Cardiac fibroblast (primary cell): ENCODE measurements at regions not wholly inside any gene's neighbourhood (a gene's known extent, or its start where the extent isn't known, plus 50 kb on each side); places are given as distances from the start of the nearest gene placed in this dataset.

Source experiments
- DNase-seq, 2 donors: peaks; one replicate each; pipeline versions ENCODE4 v3.0.0 to v3.0.0-alpha.2; 2010; ENCODE audit warnings: low read depth in 2 of 2
- H3K4me3 ChIP-seq, 2 donors: replicated peaks in 1 of 2; 1 replicate in 1 of 2; 2 replicates in 1 of 2; pipeline ENCODE4 v1.5.1; 2011; ENCODE audit warnings: low read depth in 2 of 2, low read length in 2 of 2, mild to moderate bottlenecking in 2 of 2, moderate library complexity in 1 of 2
- TF ChIP-seq, protein P1 (sequence below): IDR thresholded peaks from one replicate; pipeline ENCODE4 v1.5.1; 2011; ENCODE audit warnings: low read depth, mild to moderate bottlenecking, low read length, inconsistent platforms

DNA sequence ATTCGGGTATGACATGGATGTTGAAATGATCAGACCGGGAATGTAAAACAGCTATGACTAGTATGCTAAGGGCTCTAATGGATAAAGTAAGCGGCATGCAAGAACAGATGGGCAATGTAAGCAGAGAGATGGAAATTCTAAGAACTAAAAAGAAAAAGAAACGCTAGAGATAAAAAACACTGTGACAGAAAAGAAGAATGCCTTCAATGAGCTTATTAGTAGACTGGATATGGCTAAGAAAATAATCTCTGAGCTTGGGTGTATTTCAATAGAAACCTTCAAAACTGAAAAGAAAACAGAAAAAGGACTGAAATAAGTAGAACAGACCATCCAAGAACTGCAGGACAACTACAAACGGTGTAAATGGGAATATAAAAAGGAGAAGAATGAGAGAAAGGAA, 101.2 kb downstream of the HES1 start:
- DNase-seq = no peak
- no peak overlapping the region for H3K4me3 ChIP-seq
- TF ChIP-seq, protein P1, sequence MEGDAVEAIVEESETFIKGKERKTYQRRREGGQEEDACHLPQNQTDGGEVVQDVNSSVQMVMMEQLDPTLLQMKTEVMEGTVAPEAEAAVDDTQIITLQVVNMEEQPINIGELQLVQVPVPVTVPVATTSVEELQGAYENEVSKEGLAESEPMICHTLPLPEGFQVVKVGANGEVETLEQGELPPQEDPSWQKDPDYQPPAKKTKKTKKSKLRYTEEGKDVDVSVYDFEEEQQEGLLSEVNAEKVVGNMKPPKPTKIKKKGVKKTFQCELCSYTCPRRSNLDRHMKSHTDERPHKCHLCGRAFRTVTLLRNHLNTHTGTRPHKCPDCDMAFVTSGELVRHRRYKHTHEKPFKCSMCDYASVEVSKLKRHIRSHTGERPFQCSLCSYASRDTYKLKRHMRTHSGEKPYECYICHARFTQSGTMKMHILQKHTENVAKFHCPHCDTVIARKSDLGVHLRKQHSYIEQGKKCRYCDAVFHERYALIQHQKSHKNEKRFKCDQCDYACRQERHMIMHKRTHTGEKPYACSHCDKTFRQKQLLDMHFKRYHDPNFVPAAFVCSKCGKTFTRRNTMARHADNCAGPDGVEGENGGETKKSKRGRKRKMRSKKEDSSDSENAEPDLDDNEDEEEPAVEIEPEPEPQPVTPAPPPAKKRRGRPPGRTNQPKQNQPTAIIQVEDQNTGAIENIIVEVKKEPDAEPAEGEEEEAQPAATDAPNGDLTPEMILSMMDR = no peak

DNA sequence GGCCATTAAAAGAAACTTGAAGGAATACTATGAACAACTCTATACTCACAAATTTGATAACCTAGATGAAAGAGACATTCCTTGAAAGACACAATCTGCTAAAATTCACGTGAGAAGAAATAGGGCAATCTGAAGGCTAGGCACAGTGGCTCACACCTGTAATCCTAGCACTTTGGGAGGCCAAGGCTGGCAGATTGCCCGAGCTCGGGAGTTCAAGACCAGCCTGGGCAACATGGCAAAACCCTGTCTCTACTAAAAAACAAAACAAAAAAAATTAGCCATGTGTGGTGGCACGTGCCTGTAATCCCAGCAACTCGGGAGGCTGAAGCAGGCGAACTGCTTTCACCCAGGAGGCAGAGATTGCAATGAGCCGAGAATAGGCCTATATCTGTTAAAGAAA, 104.8 kb downstream of the HES1 start:
- TF ChIP-seq, protein P1 = no peak
- no peak overlapping the region for H3K4me3 ChIP-seq
- no peak for DNase-seq

DNA sequence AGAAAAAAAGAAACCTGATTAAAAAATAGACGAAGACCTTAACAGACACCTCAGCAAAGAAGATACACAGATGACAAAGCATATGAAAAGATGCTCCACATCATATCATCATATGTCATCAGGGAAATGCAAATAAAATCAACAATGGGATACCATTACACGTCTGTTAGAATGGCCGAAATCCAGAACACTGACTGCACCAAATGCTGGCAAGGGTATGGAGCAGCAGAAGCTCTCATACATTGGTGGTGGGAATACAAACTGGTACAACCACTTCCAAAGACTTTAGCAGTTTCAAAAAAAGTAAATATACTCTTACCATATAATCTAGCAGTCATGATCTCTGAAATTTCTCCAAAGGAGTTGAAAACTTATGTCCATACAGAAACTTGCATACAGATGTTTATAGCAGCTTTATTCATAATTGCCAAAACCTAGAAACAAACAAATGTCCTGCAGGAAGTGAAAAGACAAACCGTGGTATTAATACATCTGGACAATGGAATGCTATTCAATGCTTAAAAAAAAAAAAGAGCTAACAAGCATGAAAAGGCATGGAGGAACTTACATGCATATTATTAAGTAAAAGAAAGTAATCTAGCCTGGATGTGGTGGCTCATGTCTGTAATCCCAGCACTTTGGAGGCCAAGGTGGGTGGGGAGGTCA, 107.4 kb downstream of the HES1 start:
- H3K4me3 ChIP-seq = no peak overlapping the region
- TF ChIP-seq, protein P1 = no peak
- DNase-seq = no peak

DNA sequence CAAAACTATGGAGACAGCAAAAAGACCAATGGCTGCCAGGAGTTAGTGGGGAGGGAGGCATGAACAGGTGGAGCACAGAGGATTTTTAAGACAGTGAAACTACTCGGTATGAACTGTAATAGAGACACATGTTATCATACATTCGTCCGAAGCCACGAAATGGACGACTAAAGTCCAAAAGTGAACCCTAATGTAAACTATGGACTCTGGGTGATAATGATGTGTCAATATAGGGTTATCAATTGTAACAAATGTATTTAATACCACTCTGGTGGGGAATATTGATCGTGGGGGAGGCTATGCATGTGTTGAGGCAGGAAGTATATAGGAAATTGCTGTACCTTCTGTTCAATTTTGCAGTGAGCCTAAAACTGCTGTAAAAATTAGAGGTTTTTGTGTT, 107.0 kb downstream of the CPN2 start:
- TF ChIP-seq, protein P1 = no peak
- no peak overlapping the region for H3K4me3 ChIP-seq
- DNase-seq = no peak

DNA sequence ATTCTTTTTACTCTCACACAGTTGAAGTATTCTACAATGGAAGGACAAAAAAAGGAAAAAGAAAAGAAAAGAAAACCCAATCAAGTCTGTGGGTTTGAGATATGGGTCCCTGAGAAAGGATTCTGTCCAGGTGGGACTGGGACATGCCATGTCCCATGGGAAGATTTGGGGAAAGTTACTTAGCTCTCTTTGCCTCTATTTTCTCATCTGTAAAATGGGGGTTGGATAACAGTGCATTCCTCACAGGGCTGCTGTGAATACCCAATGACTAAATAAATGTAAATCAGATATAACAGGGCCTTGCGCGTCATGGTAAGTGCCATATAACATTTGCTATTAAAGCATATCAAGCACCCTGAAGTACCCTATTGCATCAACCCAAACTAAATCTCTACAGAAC, 105.7 kb downstream of the CPN2 start:
- no peak overlapping the region for H3K4me3 ChIP-seq
- DNase-seq = no peak
- TF ChIP-seq, protein P1 = no peak

DNA sequence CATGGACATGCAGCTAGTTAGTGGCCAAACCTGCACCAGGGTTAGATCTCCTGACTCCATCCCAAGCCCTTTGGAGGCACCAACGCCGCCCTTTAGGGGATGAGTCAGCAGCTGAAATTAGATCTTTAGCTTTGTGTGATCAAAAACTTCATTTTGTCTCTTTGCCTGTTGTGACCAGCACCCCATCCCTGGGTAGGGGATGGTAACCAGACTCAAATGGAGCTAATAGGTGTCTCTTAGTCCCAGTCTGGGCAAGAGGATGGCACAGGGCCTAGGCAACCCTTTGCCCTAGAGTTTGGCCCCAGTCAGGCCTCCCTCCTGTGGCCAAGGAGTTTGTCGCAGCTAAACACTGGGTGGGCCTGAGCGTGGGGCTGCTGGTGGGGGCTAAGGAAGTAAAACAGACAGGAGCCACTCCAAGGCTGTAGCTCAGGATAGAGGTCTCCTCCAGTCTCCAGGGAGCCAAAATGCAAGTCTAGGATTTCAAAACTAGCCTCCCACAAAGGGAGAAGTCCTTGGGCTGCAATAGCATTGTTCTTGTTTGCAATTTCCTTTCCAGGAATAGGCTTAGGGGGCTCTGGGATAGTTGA, 105.1 kb downstream of the CPN2 start:
- TF ChIP-seq, protein P1 = no peak
- H3K4me3 ChIP-seq = no peak overlapping the region
- peak; percentile 25 to 49 for DNase-seq
